H9 (cell line): ENCODE measurements at regions not wholly inside any gene's neighbourhood (a gene's known extent, or its start where the extent isn't known, plus 50 kb on each side); places are given as distances from the start of the nearest gene placed in this dataset.

Source experiments
- DNase-seq: peaks from one replicate; pipeline ENCODE4 v3.0.0-alpha.2; 2017
- H2AFZ ChIP-seq: one replicate; pipeline ENCODE4 v1.6.1; 2013; ENCODE audit warnings: mild to moderate bottlenecking, low read length, control low read depth, moderate library complexity
- H2AK5ac ChIP-seq: 2 replicates; pipeline ENCODE4 v1.6.1; 2013; ENCODE audit warnings: low read length, control low read depth, mixed read lengths; ENCODE audit not compliant: insufficient read length
- H2BK120ac ChIP-seq: one replicate; pipeline ENCODE4 v1.6.1; 2013; ENCODE audit warnings: low read depth, mild to moderate bottlenecking, low read length, control low read depth, inconsistent platforms; ENCODE audit not compliant: poor library complexity, severe bottlenecking
- H2BK12ac ChIP-seq: 2 replicates; pipeline ENCODE4 v1.6.1; 2013; ENCODE audit warnings: low read length, control low read depth, mixed read lengths, low read depth; ENCODE audit not compliant: insufficient read length
- H2BK15ac ChIP-seq: 2 replicates; pipeline ENCODE4 v1.6.1; 2013; ENCODE audit warnings: low read depth, low read length, control low read depth
- H2BK20ac ChIP-seq: one replicate; pipeline ENCODE4 v1.6.1; 2013; ENCODE audit warnings: low read depth, mild to moderate bottlenecking, low read length, control low read depth, inconsistent platforms; ENCODE audit not compliant: poor library complexity, severe bottlenecking
- H2BK5ac ChIP-seq: 2 replicates; pipeline ENCODE4 v1.6.1; 2013; ENCODE audit warnings: low read length, control low read depth, mixed read lengths; ENCODE audit not compliant: insufficient read length
- H3K14ac ChIP-seq: 2 replicates; pipeline ENCODE4 v1.6.1; 2013; ENCODE audit warnings: low read length, control low read depth; ENCODE audit not compliant: insufficient read depth
- H3K18ac ChIP-seq: 2 replicates; pipeline ENCODE4 v1.6.1; 2013; ENCODE audit warnings: low read depth, mild to moderate bottlenecking, mixed read lengths, low read length, control low read depth; ENCODE audit not compliant: insufficient read length
- H3K23ac ChIP-seq: 2 replicates; pipeline ENCODE4 v1.6.1; 2013; ENCODE audit warnings: low read length, control low read depth, mixed read lengths, low read depth; ENCODE audit not compliant: insufficient read length
- H3K23me2 ChIP-seq: 2 replicates; pipeline ENCODE4 v1.6.1; 2013; ENCODE audit warnings: low read depth, mild to moderate bottlenecking, mixed read lengths, low read length, control low read depth; ENCODE audit not compliant: insufficient read length, poor library complexity, severe bottlenecking
- H3K27ac ChIP-seq: 2 replicates; pipeline ENCODE4 v1.5.1; 2013; ENCODE audit warnings: low read length, control low read depth, mixed read lengths, low read depth; ENCODE audit not compliant: insufficient read length
- H3K27me3 ChIP-seq: 2 replicates; pipeline ENCODE4 v1.6.1; 2013; ENCODE audit warnings: low read length, control low read depth, inconsistent platforms; ENCODE audit not compliant: insufficient read depth
- H3K4ac ChIP-seq: 2 replicates; pipeline ENCODE4 v1.6.1; 2013; ENCODE audit warnings: low read depth, mild to moderate bottlenecking, control low read depth, inconsistent platforms, low read length, moderate library complexity
- H3K4me1 ChIP-seq: 2 replicates; pipeline ENCODE4 v1.6.1; 2013; ENCODE audit warnings: low read length, control low read depth, inconsistent platforms; ENCODE audit not compliant: insufficient read depth
- H3K4me2 ChIP-seq: 2 replicates; pipeline ENCODE4 v1.6.1; 2013; ENCODE audit warnings: low read length, control low read depth, mixed read lengths; ENCODE audit not compliant: insufficient read length, insufficient read depth
- H3K56ac ChIP-seq: 2 replicates; pipeline ENCODE4 v1.6.1; 2013; ENCODE audit warnings: low read depth, mild to moderate bottlenecking, mixed read lengths, low read length, control low read depth; ENCODE audit not compliant: insufficient read length
- H3K79me1 ChIP-seq: 2 replicates; pipeline ENCODE4 v1.6.1; 2013; ENCODE audit warnings: low read depth, mild to moderate bottlenecking, moderate library complexity, low read length, control low read depth, inconsistent platforms; ENCODE audit not compliant: insufficient read depth, poor library complexity, severe bottlenecking
- H3K79me2 ChIP-seq: 2 replicates; pipeline ENCODE4 v1.6.1; 2013; ENCODE audit warnings: low read length, control low read depth, inconsistent platforms; ENCODE audit not compliant: insufficient read depth
- H3K9ac ChIP-seq: 2 replicates; pipeline ENCODE4 v1.6.1; 2013; ENCODE audit warnings: low read length, control low read depth, mixed read lengths; ENCODE audit not compliant: insufficient read length; ENCODE audit errors: extremely low read depth
- H3K9me3 ChIP-seq: one replicate; pipeline ENCODE4 v1.6.1; 2013; ENCODE audit warnings: low read depth, low read length, inconsistent platforms; ENCODE audit not compliant: control insufficient read depth
- H3T11ph ChIP-seq: one replicate; pipeline ENCODE4 v1.6.1; 2013; ENCODE audit warnings: mild to moderate bottlenecking, low read length, control low read depth, inconsistent platforms
- H4K20me1 ChIP-seq: one replicate; pipeline ENCODE4 v1.6.1; 2013; ENCODE audit not compliant: control insufficient read depth, insufficient read length, insufficient read depth
- H4K5ac ChIP-seq: 2 replicates; pipeline ENCODE4 v1.6.1; 2013; ENCODE audit warnings: low read depth, mild to moderate bottlenecking, mixed read lengths, low read length, control low read depth; ENCODE audit not compliant: insufficient read length
- H4K8ac ChIP-seq: replicated peaks from 2 replicates; pipeline ENCODE4 v1.6.1; 2013; ENCODE audit warnings: low read length, control low read depth, mixed read lengths, low read depth; ENCODE audit not compliant: insufficient read length
- H4K91ac ChIP-seq: 2 replicates; pipeline ENCODE4 v1.6.1; 2013; ENCODE audit warnings: low read depth, mild to moderate bottlenecking, moderate library complexity, mixed read lengths, low read length, control low read depth; ENCODE audit not compliant: insufficient read length
- H3K27ac Mint-ChIP-seq, 3 experiments: 2 replicates in 2 of 3; 3 replicates in 1 of 3; pipeline ENCODE4 v1.8.0; 2020 to 2021; ENCODE audit warnings: mixed read lengths in 3 of 3, mild to moderate bottlenecking in 1 of 3, moderate library complexity in 1 of 3
- H3K27me3 Mint-ChIP-seq: 2 replicates; pipeline ENCODE4 v1.8.0; 2021; ENCODE audit warnings: low read depth, mild to moderate bottlenecking, moderate library complexity, mixed read lengths
- H3K36me3 Mint-ChIP-seq, 3 experiments: 2 replicates in 2 of 3; 3 replicates in 1 of 3; pipeline ENCODE4 v1.8.0; 2020 to 2021; ENCODE audit warnings: low read depth in 3 of 3, mixed read lengths in 3 of 3; ENCODE audit not compliant: insufficient read depth in 1 of 3
- H3K4me1 Mint-ChIP-seq, 2 experiments: 2 replicates each; pipeline ENCODE4 v1.8.0; 2020; ENCODE audit warnings: mixed read lengths in 2 of 2
- H3K4me3 Mint-ChIP-seq, 2 experiments: 2 replicates in 1 of 2; 3 replicates in 1 of 2; pipeline ENCODE4 v1.8.0; 2020 to 2021; ENCODE audit warnings: mild to moderate bottlenecking in 2 of 2, mixed read lengths in 2 of 2, moderate library complexity in 1 of 2
- H3K9me3 Mint-ChIP-seq, 2 experiments: 2 replicates in 1 of 2; 3 replicates in 1 of 2; pipeline ENCODE4 v1.8.0; 2020; ENCODE audit warnings: mild to moderate bottlenecking in 2 of 2, mixed read lengths in 2 of 2, moderate library complexity in 1 of 2
- WGBS: extraction: QIAGEN DNeasy Blood & Tissue Kit; methylation state at CpG from one replicate; pipeline ENCODE4 v1.1.7; 2013; ENCODE audit warnings: missing lambda C conversion rate, low lambda C conversion rate, mixed read lengths; ENCODE audit not compliant: insufficient read length; ENCODE audit errors: extremely low coverage; 5-methylcytosine and 5-hydroxymethylcytosine counted together
- TF ChIP-seq, protein P1 (sequence below): fragments of 200-600 bp; sonication (generic); conservative IDR thresholded peaks from 3 replicates; pipeline ENCODE4 v1.8.0; 2021; ENCODE audit warnings: antibody characterized with exemption, mild to moderate bottlenecking

DNA sequence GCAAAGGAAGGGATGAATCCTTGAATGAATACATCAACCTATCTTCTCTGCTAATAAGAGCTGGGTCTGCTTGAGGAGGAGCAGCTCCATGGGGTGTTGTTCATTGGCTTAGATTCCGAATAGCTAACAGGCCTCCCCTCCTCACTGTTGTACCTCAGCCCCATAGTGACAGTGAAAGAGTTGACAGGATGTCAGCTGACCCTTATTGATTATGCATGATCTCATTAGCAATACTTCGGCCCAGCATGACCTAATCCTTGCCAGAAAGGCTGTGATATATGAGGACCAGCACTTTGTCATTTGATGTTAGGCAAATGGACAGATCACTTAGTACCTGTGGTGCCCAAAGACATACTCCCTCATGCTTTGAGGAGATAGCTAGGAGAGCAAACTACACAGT is 1333.7 kb upstream of the CELF4 start:
- no peaks in the 10 kb centered on the region for H3K79me2 ChIP-seq
- no peak overlapping the region for H3T11ph ChIP-seq
- H3K18ac ChIP-seq = no peak overlapping the region
- H3K23me2 ChIP-seq = no peaks in the 10 kb centered on the region
- no peaks in the 10 kb centered on the region for H3K79me1 ChIP-seq
- no peak overlapping the region for H2BK15ac ChIP-seq
- H2BK5ac ChIP-seq = no peak overlapping the region
- H4K8ac ChIP-seq = no peak overlapping the region
- no peak overlapping the region for H3K23ac ChIP-seq
- no peak overlapping the region for H3K9ac ChIP-seq
- H2BK120ac ChIP-seq = no peak overlapping the region
- Mint-ChIP-seq H3K27me3 (no peaks in the 10 kb centered on the region), H3K36me3 (no peaks in the 10 kb centered on the region; a peak in 2 of 7 replicates), H3K9me3 (no peaks in the 10 kb centered on the region), H3K4me1 (peaks cover 10 to 11% of the 10 kb centered on the region in 2 experiments), H3K4me3 (no peak overlapping the region), H3K27ac (no peak overlapping the region)
- no peak overlapping the region for H3K14ac ChIP-seq
- no peaks in the 10 kb centered on the region for H4K20me1 ChIP-seq
- H2AK5ac ChIP-seq = no peak overlapping the region
- H2BK12ac ChIP-seq = no peak overlapping the region
- no peak overlapping the region for H3K4me2 ChIP-seq
- no CpG with 5 or more reads among the region's 2 CpGs for WGBS
- no peak overlapping the region for H3K56ac ChIP-seq
- H3K27me3 ChIP-seq = no peaks in the 10 kb centered on the region
- no peak overlapping the region for H3K27ac ChIP-seq
- no peaks in the 10 kb centered on the region for H3K9me3 ChIP-seq
- H3K4ac ChIP-seq = no peak overlapping the region
- H2AFZ ChIP-seq = no peak overlapping the region
- TF ChIP-seq, protein P1, sequence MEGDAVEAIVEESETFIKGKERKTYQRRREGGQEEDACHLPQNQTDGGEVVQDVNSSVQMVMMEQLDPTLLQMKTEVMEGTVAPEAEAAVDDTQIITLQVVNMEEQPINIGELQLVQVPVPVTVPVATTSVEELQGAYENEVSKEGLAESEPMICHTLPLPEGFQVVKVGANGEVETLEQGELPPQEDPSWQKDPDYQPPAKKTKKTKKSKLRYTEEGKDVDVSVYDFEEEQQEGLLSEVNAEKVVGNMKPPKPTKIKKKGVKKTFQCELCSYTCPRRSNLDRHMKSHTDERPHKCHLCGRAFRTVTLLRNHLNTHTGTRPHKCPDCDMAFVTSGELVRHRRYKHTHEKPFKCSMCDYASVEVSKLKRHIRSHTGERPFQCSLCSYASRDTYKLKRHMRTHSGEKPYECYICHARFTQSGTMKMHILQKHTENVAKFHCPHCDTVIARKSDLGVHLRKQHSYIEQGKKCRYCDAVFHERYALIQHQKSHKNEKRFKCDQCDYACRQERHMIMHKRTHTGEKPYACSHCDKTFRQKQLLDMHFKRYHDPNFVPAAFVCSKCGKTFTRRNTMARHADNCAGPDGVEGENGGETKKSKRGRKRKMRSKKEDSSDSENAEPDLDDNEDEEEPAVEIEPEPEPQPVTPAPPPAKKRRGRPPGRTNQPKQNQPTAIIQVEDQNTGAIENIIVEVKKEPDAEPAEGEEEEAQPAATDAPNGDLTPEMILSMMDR = no peak
- no peak overlapping the region for H4K91ac ChIP-seq
- H4K5ac ChIP-seq = no peak overlapping the region
- DNase-seq = no peak
- H2BK20ac ChIP-seq = no peak overlapping the region
- no peaks in the 10 kb centered on the region; the same call in 1 of the 2 replicates for H3K4me1 ChIP-seq
